ENCODE measurements at regions not wholly inside any gene's neighbourhood (a gene's known extent, or its start where the extent isn't known, plus 50 kb on each side); places are given as distances from the start of the nearest gene placed in this dataset.

- TF ChIP-seq, protein P1, sequence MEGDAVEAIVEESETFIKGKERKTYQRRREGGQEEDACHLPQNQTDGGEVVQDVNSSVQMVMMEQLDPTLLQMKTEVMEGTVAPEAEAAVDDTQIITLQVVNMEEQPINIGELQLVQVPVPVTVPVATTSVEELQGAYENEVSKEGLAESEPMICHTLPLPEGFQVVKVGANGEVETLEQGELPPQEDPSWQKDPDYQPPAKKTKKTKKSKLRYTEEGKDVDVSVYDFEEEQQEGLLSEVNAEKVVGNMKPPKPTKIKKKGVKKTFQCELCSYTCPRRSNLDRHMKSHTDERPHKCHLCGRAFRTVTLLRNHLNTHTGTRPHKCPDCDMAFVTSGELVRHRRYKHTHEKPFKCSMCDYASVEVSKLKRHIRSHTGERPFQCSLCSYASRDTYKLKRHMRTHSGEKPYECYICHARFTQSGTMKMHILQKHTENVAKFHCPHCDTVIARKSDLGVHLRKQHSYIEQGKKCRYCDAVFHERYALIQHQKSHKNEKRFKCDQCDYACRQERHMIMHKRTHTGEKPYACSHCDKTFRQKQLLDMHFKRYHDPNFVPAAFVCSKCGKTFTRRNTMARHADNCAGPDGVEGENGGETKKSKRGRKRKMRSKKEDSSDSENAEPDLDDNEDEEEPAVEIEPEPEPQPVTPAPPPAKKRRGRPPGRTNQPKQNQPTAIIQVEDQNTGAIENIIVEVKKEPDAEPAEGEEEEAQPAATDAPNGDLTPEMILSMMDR (IDR thresholded peaks at IDR 0.05), result no peak
- TF ChIP-seq POLR2A (IDR thresholded peaks at IDR 0.05), result no peak
Measured at GRCh38 chr20:22232923-22233322, 351.4 kb downstream of the FOXA2 start.

Measured in thyroid gland (tissue), 4 donors.